ENCODE measurements at regions not wholly inside any gene's neighbourhood (a gene's known extent, or its start where the extent isn't known, plus 50 kb on each side); places are given as distances from the start of the nearest gene placed in this dataset.

DNA sequence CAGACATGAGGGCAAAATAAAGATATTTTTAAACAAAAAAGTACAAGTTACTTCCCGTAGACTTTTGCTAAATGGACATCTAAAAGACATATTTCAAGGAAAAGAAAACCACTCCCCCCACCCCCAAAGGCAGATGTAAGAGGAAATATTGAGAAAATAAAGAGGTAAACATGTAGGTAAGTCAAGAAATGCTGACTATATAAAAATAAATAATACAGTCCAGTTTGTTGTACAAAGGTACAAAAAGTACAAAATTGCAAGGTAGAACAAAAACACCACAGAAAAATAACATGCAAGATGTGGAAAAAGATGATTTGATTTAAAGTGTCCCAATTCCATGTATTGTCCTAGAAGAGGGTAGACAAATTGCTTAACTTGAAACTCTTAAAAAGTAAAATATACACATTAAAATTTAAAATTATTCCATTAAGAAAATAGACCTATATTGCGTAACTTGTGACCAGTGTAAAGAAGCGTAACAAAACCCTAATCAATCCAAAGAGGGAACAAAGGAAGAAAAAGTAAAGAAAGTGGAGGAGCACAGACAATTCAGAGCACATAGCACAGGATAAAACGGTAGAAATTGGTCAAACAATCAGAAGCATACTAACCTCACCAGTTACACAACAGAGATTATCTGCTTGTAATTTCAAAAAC lies 58.4 kb upstream of the FAM216B start:
- DNase-seq, result no peak

DNA sequence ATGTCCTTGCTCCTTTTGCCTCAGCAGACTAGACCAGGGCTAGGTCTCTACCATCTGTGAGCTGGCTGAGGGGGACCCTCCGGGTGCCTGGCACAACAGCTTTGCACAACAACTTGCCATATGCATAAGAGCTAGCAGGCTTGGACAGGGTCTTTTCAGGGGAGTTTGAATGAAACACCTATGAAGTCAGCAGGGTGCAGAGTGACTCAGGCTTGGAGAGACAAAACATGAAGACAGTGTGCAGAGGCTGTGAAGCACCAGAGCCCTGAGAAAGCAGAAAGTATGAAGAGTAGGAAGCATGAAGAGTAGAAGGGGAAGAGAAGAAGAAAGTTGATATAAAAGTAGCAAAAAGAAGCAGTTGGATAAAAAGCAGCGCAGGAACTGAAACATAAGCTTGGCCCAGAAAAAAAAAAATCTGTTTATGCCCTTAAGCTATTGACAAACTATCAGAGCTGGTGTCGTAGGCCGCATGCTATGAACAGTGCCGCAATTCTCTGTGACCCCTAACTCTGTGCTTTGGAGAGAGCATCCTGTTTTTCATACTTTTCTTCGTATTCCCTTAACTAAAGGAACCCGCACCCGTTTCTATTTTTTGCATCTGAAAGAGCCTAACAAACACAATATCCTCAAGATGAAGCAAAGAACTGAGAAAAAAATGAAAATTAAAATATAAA lies 52.7 kb upstream of the FAM216B start:
- no peak for DNase-seq

DNA sequence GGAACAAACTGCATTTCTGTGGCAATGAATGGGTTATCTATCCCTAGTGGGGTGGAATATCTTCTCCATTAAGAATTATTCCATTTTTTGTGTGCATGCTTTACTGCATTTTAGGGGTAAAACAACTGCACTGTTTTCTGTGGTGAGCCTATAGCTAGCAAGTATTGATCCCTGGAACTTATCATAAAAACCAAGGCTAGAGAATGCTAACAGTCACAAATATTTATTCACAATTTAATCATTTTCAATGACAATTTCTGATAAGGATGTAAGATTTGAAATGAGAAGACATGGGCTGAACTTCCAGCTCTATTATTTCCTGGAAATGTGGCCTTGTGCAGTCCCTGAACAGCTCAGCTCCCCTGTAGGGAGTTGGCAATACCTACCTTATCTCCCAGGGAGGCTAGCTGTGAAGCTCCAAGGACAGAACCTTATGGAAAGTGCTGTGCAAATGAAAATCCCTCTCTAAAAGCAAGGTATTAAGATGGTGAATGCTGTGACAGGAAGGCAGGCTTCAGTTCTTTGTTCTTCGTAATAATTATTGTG lies 51.5 kb upstream of the FAM216B start:
- no peak for DNase-seq
